ENCODE measurements at regions not wholly inside any gene's neighbourhood (a gene's known extent, or its start where the extent isn't known, plus 50 kb on each side); places are given as distances from the start of the nearest gene placed in this dataset.

- no peak for DNase-seq
Measured at GRCh38 chr2:21642647-21643046, 518.9 kb downstream of the TDRD15 start.

GRCh38 chr2:21643180-21643579, 519.4 kb downstream of the TDRD15 start:
- no peak for DNase-seq

- no peak for DNase-seq
Measured at GRCh38 chr2:21644266-21644665, 520.5 kb downstream of the TDRD15 start.

GRCh38 chr2:21646345-21646744, 522.6 kb downstream of the TDRD15 start:
- no peak for DNase-seq

GRCh38 chr2:21650569-21650968, 526.8 kb downstream of the TDRD15 start:
- DNase-seq, result no peak

GRCh38 chr2:21655136-21655535, 531.4 kb downstream of the TDRD15 start:
- no peak for DNase-seq

GRCh38 chr2:21656330-21657075, 532.7 kb downstream of the TDRD15 start:
- no peak for DNase-seq

GRCh38 chr2:21657445-21657844, 533.7 kb downstream of the TDRD15 start:
- no peak for DNase-seq

GRCh38 chr2:21658269-21658668, 534.5 kb downstream of the TDRD15 start:
- no peak for DNase-seq

- DNase-seq, result no peak
Measured at GRCh38 chr2:21658907-21659477, 535.2 kb downstream of the TDRD15 start.

- no peak for DNase-seq
Measured at GRCh38 chr2:21664083-21664482, 540.3 kb downstream of the TDRD15 start.

GRCh38 chr2:21667638-21668037, 543.9 kb downstream of the TDRD15 start:
- DNase-seq, result no peak

GRCh38 chr2:21668078-21668710, 544.4 kb downstream of the TDRD15 start:
- no peak for DNase-seq

- no peak for DNase-seq
Measured at GRCh38 chr2:21676041-21676440, 552.3 kb downstream of the TDRD15 start.

GRCh38 chr2:21676676-21677075, 552.9 kb downstream of the TDRD15 start:
- DNase-seq, result no peak

- no peak for DNase-seq
Measured at GRCh38 chr2:21683838-21684237, 560.1 kb downstream of the TDRD15 start.

GRCh38 chr2:21687589-21687988, 563.8 kb downstream of the TDRD15 start:
- DNase-seq, result no peak

GRCh38 chr2:21690005-21690404, 566.2 kb downstream of the TDRD15 start:
- no peak for DNase-seq

- DNase-seq, result no peak
Measured at GRCh38 chr2:21693081-21693480, 569.3 kb downstream of the TDRD15 start.

- no peak for DNase-seq
Measured at GRCh38 chr2:21694079-21694878, 570.5 kb downstream of the TDRD15 start.

GRCh38 chr2:21696900-21697299, 573.1 kb downstream of the TDRD15 start:
- DNase-seq, result no peak

GRCh38 chr2:21700644-21701043, 576.9 kb downstream of the TDRD15 start:
- DNase-seq, result no peak

- no peak for DNase-seq
Measured at GRCh38 chr2:21710031-21710430, 586.3 kb downstream of the TDRD15 start.
